GM12875 (cell line): ENCODE measurements at regions not wholly inside any gene's neighbourhood (a gene's known extent, or its start where the extent isn't known, plus 50 kb on each side); places are given as distances from the start of the nearest gene placed in this dataset.

ENCODE experiments used
- H3K4me3 ChIP-seq: one replicate; pipeline ENCODE4 v1.5.1; 2011; ENCODE audit warnings: low read depth, low read length, control low read depth
- CTCF ChIP-seq: IDR thresholded peaks from 2 replicates; pipeline ENCODE4 v1.5.1; 2011; ENCODE audit warnings: low read depth, mild to moderate bottlenecking, control low read depth, inconsistent platforms, low read length, moderate library complexity, borderline replicate concordance; ENCODE audit not compliant: insufficient read depth

DNA sequence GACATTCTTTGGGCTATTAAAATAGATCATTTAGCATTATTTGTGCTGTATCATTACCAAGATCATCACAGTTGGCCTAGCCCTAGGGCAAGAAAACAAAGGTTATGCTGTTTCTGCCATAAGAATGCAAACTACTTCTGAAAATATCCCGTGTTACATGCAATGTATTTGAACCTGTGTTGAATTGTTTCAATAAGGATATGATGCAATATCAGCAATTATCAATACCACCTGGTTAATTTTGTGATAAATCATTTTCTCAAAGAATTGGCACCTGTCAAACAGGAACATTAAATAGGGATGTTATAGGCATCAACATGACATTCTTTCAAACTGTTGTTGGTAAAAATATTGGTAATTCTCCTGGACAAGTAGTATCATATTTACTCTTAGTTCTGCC lies 2002.0 kb upstream of the CDH9 start:
- no peak for TF ChIP-seq CTCF

DNA sequence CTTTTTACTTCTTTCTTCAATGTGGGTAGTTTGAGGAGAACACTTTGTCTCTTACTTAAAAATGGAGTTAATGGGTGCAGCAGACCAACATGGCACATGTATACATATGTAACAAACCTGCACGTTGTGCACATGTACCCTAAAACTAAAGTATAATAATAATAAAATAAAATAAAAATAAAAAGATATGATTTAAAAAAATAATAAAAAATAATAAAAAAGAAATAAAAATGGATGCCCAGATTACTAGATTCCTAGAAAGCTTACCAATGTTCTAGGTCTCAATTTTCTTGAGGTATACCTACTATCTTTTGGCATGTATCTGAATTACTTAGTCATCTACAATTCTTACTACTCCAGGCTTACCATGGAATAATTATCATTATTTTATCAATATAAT lies 2001.6 kb upstream of the CDH9 start:
- TF ChIP-seq CTCF: no peak

More for the DNA sequence above, 2002.0 kb upstream of the CDH9 start:
- H3K4me3 ChIP-seq: no peak overlapping the region

DNA sequence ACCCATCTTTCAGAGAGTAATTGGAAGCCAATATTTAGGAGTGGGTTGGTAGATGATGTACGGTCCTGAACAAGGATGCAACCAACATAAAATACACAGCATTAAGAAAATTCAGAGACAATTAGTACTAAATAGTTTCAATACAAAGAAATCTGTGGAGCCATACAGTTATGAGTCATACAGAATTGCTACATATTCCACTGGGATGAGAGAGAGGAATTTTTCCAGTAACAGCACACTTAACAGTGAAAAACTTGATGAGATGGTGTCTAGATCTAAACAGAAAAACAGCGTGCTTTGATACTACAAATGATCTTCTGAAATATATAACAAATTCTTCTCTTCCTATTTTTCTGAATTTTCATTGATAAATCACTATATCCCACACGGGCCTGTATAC lies 1999.3 kb upstream of the CDH9 start:
- no peak overlapping the region for H3K4me3 ChIP-seq
- no peak for TF ChIP-seq CTCF

More for the DNA sequence above, 2001.6 kb upstream of the CDH9 start:
- no peak overlapping the region for H3K4me3 ChIP-seq

GRCh38 chr5:29024052-29024451 lies 1985.7 kb upstream of the CDH9 start:
- no peak for TF ChIP-seq CTCF
- no peak overlapping the region for H3K4me3 ChIP-seq

GRCh38 chr5:29023541-29023940 lies 1985.2 kb upstream of the CDH9 start:
- no peak for TF ChIP-seq CTCF
- H3K4me3 ChIP-seq: no peak overlapping the region

- no peak overlapping the region for H3K4me3 ChIP-seq
- no peak for TF ChIP-seq CTCF
Observed at GRCh38 chr5:29017501-29017900, 1979.1 kb upstream of the CDH9 start.

GRCh38 chr5:29016067-29016466 lies 1977.7 kb upstream of the CDH9 start:
- no peak overlapping the region for H3K4me3 ChIP-seq
- no peak for TF ChIP-seq CTCF
